GM21390 (cell line): ENCODE measurements at regions not wholly inside any gene's neighbourhood (a gene's known extent, or its start where the extent isn't known, plus 50 kb on each side); places are given as distances from the start of the nearest gene placed in this dataset.

Source experiments
- ATAC-seq: cut with Tn5 transposase; IDR thresholded peaks from one replicate; pipeline ENCODE4 v1.9.1; 2021; ENCODE audit not compliant: unreplicated experiment

DNA sequence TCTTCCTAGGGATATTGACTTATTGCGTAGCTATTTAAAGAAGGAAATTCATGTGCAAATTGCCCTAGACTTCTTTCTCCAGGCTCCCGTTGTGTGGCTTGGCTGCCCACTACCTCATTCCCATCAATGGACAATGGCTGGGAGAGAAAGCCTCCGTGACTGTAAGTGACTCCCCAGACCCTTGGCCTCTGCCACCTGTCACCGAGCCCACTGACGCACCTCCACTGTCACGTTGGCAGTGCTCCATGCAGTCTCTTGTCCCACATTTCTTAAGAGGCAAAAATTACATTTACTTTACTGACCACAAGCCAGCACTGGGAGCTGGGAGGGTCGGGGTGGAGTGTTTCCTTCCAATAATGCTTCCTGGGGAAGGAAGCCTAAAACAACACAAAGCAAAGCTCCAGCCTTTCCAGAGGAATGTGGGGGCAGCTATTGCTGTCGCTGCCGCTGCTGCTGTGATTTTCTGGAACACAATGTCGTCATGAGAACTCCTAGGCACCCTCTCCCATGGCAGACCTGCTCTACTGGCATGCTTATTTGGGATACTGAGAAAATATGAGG, 89.7 kb upstream of the STEAP1B start:
- no peak for ATAC-seq

DNA sequence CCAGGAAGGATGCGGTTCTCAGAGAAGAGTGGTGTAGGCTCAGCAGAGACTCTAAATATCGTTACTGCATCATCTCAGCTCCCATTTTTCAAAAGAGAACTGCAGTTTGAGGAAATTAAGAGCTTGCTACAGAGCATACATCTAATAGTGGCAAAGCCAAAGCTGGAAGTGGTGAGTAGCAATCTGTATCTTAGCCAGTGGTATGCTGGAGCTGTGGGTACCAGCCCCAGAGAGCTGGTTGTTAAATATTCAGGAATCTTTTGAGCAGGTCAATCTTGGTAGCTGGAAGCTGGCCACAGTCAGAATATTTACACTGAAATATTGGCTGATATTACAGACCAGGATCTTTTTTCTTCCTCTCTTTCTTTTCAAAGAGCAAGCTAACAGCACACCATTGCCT, 88.4 kb upstream of the STEAP1B start:
- no peak for ATAC-seq

DNA sequence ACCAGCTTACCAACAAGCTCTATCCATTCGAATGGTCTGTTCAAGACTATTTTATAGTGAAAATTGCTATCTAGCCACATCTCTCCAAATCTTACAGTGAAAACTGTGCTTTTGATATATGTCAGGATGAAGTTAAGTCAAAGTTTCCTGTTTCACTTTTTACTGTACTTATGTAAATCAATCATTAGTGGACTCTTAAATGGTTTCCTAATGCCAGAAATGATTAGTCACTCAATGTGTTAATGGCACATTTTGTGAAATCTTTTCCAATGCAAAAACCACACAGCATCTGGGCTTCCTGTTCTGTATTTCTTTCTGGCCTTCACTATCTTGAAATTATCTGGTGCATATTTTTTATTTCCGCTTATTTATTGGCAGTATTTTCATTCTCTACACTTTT, 87.3 kb upstream of the STEAP1B start:
- ATAC-seq = no peak

DNA sequence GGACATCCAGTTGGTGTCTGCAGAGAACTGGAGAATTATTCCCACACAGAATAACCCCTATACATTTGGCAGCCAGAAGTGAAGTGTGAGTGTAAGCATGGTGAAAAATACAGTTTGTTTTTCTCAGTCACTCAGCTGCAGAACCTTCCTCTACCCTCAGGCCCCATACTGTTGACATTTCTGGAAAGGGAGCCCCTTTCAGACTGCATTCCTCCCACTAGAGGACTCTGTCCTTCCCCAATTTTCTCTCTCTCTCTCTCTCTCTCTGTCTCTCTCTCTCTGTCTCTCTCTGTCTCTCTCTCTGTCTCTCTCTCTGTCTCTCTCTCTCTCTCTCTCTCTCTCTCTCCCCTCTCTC, 86.8 kb upstream of the STEAP1B start:
- ATAC-seq = no peak

DNA sequence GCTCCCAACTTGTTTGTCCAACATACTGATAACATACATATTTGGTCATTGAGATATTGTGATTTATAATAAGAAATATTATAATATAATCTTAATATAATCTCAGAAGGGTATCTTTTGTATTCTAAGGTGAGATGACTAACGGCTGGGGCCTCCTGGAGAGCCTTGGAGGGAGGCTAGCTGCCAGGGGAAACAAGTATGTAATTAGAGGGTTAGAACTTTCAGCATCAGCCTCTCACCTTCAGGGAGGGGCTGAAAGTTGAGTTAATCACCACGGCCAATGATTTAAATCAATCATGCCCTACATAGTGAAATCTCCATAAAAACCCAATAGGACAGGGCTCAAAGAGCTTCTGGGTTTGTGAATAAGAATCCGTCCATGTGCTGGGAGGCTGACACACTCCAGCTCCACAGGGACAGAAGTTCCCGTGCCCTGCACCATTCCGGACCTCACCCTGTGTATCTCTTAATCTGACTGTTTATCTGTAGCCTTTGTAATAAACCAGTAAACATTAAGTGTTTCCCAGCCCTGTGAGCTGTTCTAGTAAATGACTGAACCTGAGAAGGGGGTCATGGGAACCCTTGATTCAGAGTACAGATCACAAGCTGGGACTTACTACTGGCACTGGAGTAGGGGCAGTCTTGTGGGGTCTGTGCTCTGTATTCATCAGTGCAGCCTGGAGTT, 86.3 kb upstream of the STEAP1B start:
- ATAC-seq = no peak

DNA sequence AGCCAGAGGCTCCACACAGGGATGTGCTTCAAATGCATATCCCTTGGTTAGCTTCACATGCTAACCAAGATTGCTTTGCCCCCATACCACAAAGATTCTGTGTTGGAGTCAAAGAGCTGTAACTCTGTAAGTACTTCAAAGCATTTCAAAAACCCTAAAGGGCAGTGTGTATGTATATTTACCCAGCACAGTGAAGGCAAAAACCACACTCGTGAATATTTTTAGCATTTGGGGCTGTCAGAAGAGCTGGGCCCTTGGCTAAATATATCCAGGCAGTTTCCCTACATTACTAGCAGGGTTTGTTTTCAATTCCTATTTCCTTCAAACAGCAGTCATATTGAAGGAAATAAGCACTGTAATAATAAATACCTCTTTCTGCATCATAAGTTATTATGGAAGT, 84.2 kb upstream of the STEAP1B start:
- peak; percentile 71 for ATAC-seq

DNA sequence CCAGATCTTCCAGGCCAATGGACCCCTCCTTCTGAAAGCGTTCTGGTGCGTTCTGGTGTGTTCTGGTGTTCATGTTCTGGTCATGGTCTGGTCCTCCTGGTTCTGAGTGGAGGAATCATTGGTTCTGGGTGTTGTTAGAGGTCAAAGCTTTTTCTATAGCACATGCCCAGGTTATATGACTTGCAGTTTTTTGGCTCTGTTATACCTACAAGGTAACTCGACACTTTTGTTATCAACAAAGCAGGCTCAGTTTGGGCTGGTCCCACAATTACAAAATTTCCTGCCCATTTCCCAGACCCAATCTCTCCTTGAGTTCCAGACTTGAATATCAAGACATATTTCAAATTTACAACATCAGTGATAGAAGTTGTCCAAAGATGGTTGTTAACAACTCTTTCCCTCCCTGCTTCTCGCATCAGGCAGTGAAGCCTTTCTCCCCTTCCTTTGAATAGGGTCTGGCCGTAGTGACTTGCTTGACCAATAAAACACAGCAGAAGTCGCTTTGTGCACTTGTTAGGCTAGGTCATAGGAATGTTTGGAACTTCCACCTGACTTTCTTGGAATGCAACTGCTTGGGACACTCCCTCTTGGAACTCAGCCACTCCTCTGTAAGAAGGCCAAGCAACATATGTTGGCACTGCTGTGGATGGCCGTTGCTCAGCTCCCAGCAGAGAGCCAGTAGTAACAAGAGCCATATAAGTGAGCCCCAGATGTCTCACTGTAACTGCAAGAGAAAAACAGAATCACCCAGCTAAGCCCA, 83.1 kb upstream of the STEAP1B start:
- no peak for ATAC-seq

DNA sequence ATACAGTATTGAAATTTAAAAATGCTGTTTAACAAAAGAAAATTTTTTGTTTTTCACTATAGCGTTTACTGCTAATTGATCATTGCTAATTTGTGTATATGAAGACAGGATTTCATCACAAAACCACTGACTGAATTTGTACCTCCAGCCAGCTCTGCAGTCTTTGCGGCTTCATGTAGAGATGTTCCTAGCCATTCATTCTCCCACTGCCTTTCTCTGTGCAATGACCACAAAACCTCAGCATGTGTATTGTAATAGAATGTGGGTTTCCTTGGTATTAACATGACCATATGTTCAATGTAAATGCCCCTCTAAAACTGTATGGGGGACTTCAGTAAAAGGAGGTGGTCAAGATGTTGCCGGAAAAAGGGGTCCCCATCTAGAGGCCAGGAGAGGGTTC, 81.1 kb upstream of the STEAP1B start:
- no peak for ATAC-seq

DNA sequence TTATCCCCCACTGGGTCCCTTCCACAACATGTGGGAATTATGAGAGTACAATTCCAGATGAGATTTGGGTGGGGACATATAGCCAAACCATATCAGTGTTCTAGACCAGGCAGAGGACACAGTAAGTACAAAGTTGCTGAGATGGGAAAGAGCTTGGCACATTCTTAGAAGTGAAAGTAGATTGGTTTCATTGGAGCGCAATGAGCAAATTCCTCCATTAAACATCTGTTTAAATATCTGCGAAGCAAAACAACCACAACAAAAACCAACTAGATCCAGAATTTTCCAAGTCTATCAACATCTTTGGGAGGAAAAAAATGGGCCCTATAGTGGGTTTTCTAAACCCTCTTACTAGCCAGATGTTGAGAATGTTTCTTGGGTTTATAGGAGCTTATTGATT, 80.0 kb upstream of the STEAP1B start:
- ATAC-seq = no peak

DNA sequence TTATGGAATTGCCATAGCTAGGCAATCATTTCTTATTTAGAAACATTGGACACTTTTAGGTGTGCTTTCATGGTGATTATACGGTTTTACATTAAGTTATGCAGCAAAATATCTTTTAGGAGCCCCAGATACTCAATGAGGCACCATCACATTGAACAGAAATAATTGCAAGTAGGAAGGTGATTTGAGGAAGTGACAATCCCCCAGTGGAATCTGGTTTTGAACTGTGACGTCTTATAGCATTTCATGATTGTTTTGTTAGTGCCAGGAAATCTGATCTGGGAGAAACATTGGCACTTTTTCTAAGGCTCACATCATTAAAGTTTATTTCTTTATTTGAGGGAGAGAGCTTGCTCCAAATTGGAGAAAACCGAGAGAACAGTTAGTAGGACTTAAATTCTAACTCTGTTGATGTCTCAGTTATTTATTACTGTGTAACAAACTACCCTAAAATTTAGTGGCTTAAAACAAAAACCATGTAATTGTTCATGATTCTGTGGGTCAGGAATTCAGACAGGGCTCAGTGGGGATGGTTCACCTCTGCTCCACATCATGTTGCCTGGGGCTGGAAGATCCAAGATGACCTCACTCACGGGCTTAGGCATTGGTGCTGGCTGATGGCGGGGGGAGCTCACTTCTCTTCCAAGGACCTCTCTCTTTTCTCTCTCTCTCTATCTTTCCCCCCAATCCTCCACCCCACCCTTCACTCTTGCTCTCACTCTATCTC, 78.2 kb upstream of the STEAP1B start:
- no peak for ATAC-seq

DNA sequence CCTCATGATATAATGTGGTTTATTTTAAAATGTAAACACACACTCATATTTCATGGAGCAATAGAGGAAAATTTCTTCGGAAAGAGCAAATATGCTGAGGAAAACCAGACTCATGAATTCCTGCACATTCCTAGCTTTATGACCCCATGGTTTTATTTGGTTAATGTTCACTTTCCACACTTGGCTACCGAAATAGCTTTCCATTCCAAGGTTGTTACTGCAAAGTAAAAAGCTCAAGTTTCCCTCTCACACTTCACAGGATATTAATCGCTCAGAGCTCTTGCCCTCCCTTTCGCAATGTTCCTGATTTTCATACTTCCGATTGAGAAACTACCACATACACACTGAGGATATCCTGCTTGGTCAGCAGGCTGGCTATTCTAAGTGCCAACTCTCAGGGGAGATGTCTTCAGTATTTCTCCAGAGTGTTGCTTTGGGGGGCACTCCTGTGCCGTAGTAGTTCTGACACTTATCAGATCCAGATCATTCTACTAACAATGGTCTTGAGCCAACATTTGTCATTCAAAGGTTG, 77.5 kb upstream of the STEAP1B start:
- no peak for ATAC-seq

DNA sequence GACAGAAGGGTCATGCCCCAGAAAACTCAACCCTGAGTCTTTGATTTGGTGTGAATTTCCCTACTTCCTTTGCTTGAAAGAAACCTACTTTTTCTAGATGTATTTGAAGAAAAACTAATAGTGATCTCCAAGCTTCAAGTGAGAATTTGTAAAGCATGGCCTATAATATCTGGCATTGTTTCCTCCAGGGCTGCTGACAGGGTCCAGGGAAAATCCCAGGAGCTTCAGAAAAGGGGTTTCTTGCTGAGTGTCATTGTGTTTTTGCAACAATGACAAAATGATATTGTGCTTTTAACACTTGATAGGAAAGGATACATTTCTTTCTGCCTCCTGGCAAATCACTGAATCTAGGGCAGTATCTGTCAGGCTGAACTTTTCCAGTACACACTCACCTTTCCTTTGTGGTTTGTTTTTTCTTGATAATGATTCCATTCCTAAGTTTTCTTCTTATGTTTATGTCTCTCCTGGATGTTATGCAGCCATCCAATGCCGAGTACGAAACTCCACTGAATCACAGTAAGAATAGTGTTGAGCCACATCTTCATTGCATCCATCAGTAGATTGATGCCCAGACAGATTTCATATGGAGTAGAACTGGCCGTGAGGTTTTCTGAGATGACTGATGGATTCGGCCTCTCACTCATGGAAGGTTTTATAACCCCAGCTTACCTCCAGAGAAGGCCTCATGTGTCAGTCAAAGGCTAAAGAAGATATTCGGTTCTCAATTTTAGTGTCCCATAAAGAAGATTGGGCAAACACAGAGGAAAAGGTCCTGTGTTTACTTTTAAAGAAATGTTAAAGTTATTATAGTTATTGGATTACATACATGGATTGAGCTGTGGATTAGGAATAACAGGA, 76.9 kb upstream of the STEAP1B start:
- ATAC-seq = no peak

DNA sequence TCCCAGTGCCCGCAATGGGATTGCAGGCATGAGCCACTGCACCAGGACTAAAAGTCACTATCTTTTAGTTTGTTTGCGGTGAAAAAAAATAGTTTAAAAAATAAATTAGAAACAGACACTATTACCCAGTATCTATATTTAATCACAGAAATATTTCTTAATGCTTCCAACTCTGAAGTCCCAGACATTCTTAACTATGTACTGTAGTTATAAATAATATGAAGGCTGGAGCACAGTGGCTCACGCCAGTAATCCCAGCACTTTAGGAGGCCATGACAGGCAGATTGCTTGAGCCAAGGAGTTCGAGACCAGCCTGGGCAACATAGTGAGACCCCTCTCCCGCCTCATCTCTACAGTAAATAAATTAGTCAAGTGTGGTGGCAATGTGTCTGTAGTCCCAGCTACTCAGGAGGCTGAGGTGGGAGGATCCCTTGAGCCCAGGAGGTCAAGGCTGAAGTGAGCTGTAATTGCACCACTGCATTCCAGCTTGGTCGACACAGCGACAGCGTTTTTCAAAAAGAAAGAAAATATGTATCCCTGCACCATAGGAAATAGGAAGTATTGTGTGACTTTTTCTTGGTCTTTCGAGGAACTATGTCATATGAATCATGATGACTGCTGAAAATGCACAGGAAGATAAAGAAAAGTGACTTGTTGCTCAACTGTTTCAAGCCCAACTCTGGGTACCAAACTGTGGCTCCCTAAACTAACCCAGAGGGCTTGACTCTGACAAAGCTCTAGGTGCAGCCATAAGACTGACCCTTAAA, 74.9 kb upstream of the STEAP1B start:
- ATAC-seq = no peak

DNA sequence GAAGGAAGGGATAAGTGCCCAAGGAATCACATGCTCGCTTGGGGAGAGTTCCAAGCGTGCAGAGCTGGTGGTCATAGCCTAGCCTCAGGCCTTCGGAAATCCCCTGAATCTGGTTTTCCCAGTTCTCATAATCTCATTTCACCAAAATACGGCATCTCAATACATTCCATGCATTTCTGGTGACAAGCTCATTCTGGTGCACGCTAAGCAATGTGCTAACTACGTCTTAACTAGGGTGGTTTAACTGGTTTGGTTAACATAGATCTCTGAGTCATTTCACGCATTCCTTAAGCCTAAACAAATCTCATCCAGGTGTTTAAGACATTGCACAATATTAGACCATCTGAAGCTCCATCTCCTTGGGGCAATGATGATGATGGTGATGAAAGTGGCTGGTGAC, 72.9 kb upstream of the STEAP1B start:
- ATAC-seq = no peak

DNA sequence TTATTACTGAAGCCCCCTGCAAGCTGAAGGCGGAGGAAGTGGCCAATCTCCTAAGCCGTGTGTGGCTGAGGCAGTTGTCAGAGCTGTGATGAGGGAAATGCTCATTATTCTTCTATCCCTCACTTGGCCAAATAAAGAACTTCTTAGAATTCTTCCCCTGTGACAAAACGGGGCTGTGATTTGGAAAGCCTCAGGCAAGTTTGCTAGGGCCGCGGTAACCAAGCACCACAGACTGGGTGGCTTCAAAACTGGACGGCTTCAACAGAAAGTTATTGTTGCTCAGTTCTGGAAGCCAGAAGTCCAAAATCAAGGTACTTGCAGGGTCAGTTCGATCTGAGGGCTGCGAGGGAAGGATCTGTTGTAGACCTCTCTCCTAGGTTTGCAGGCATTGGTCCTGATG, 72.3 kb upstream of the STEAP1B start:
- no peak for ATAC-seq

DNA sequence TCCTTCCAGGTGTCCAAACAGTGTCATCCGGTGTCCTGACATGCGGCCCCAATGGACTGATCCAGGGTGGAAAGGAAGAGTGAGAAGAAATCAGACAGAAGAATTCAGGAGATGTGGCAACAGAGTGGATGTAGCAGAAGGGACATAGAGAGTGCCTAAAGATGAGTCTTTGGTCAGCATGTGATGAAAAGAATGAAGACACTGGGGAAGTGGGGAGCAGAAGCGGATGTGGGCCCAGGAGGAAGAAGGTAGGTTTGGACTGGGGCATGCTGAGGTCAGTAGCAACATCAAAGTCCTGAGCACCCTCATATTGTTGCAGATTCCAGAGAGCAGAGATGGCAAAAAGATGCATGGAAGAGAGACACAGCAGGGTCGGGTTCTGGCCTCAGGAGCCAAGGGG, 71.8 kb upstream of the STEAP1B start:
- no peak for ATAC-seq

DNA sequence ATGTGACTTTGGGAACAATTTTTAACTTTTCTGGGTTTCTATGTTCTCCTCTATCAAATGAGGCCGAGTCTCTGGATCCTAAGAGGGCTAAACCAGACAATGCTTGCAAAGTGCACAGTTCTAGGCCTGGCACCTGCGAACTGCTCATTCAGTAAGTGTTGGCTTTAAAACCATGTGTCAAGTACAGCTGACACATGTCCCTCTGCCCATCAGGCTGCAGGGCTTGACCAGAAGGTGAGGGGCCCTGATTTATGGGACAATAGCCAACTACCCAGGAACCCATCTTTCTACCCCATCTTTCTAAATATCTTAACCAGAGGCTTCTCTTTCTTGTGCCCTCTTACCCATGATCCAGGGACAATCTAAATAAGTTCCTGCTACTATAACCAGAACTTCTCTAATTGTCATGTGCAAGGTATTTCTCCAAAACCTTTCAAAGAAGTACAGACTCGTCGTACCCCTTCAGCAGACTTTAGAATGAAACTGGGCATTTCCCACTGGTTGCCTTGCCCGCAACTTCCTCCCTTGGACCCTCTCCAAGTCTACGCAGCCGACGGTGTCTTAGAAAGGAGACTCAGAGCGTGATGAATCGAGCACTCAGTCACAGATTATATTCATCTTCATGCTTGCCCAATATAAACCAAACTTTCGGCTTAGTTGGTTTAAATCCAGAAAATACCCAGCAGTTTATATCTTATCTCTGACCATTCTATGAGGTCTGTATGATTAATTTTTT, 69.8 kb upstream of the STEAP1B start:
- no peak for ATAC-seq

DNA sequence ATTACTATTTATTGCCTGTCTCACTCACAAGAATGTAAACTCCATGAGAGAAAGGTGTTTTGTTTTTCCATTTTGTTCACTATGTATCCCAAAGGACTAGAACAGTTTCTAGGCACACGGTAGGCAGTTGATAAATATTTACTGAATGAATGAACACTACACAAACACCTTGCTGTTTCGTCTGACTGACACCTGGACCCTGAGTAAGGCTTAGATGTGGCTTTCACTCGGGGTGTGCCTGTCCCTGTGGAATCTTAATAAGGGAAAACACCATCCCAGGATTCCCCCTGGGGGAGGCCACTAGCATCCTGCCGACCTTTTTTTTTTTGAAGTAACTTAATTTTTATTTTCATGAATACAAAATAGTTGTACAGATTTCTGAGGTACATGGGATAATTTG, 66.6 kb upstream of the STEAP1B start:
- ATAC-seq = no peak

DNA sequence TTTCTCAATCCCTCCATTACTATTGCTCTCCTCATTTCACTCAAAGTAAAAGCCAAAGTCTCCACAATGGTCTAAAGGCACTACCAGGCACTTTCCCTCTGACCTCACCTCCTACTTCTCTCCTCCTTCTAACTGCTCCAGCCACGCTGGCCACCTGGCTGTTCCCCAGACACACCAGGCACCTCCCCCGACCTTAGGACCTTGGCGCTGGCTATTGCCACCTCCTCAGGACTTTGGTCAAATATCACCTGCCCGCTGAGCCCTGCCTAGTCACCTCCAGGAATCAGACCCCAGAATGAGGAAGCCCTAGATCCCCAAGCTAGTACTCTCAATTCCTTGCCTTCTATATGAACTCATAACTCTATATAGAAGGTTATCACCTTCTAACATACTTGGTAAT, 66.2 kb upstream of the STEAP1B start:
- no peak for ATAC-seq
